ENCODE measurements at regions not wholly inside any gene's neighbourhood (a gene's known extent, or its start where the extent isn't known, plus 50 kb on each side); places are given as distances from the start of the nearest gene placed in this dataset.

- no peak overlapping the region for H2AFZ ChIP-seq (ENCODE audit: low read depth, low read length, poor library complexity, severe bottlenecking)
- peaks cover 0 to 27% of the 10 kb centered on the region in 2 experiments; a peak in 2 of 4 replicates for H3K9me3 ChIP-seq (ENCODE audit: control insufficient read depth in 1 of 2, insufficient read depth in 1 of 2, low read depth in 1 of 2, low read length in 2 of 2)
- DNase-seq (ENCODE audit: low read depth, low spot score) (no peak), ATAC-seq (no peak)
- no peaks in the 10 kb centered on the region for H3K9me2 ChIP-seq (ENCODE audit: insufficient read depth)
- H3K36me3 ChIP-seq (ENCODE audit: control insufficient read depth in 1 of 2, insufficient read depth in 2 of 2, low read length in 2 of 2): no peaks in the 10 kb centered on the region
- H3K4me1 ChIP-seq (ENCODE audit: control insufficient read depth in 1 of 2, insufficient read depth in 2 of 2, low read length in 2 of 2): no peaks in the 10 kb centered on the region
- no peak overlapping the region for H3K27ac ChIP-seq (ENCODE audit: low read depth, low read length)
- intact Hi-C loops (cut with micrococcal nuclease): no loop called here
- H4K20me1 ChIP-seq (ENCODE audit: insufficient read depth): no peaks in the 10 kb centered on the region
- CTCF ChIA-PET: no interaction called here
- POLR2A ChIA-PET: no interaction called here
- H3K79me2 ChIP-seq (ENCODE audit: insufficient read depth, low read length): no peaks in the 10 kb centered on the region
- TF ChIP-seq ZNF274 (IDR thresholded peaks at IDR 0.05; ENCODE audit: low read depth, low read length): no peak
- no TSS peak for BruUV-seq (replicated peaks)
- H3K4me2 ChIP-seq (ENCODE audit: low read length): no peak overlapping the region
- no peak overlapping the region for H3K9ac ChIP-seq (ENCODE audit: low read length)
- H3K4me3 ChIP-seq (replicated peaks in 1 of 2; ENCODE audit: low read depth in 1 of 2, low read length in 2 of 2): no peak overlapping the region
- RAD21 ChIA-PET (ENCODE audit: low non-redundant PET in 1 of 2, low total read pairs in 2 of 2, uncharacterized antibody in 2 of 2, unreplicated experiment in 2 of 2): no interaction called here
- no peaks in the 10 kb centered on the region for H3K27me3 ChIP-seq (ENCODE audit: insufficient read depth, low read length)
Observed at GRCh38 chr16:7103056-7103455, 229.6 kb upstream of the RBFOX1 start.

- Histone ChIP-seq H3K4me3 (replicated peaks in 1 of 2; ENCODE audit: low read depth in 1 of 2, low read length in 2 of 2) (no peak overlapping the region), H3K9ac (ENCODE audit: low read length) (no peak overlapping the region), H3K4me1 (ENCODE audit: control insufficient read depth in 1 of 2, insufficient read depth in 2 of 2, low read length in 2 of 2) (no peaks in the 10 kb centered on the region), H4K20me1 (ENCODE audit: insufficient read depth) (no peaks in the 10 kb centered on the region), H3K79me2 (ENCODE audit: insufficient read depth, low read length) (no peaks in the 10 kb centered on the region), H3K27ac (ENCODE audit: low read depth, low read length) (no peak overlapping the region), H3K9me2 (ENCODE audit: insufficient read depth) (no peaks in the 10 kb centered on the region), H2AFZ (ENCODE audit: low read depth, low read length, poor library complexity, severe bottlenecking) (no peak overlapping the region), H3K9me3 (ENCODE audit: control insufficient read depth in 1 of 2, insufficient read depth in 1 of 2, low read depth in 1 of 2, low read length in 2 of 2) (peaks cover 4 to 28% of the 10 kb centered on the region in 2 experiments; a peak in 2 of 4 replicates), H3K36me3 (ENCODE audit: control insufficient read depth in 1 of 2, insufficient read depth in 2 of 2, low read length in 2 of 2) (no peaks in the 10 kb centered on the region), H3K4me2 (ENCODE audit: low read length) (no peak overlapping the region), H3K27me3 (ENCODE audit: insufficient read depth, low read length) (no peaks in the 10 kb centered on the region)
- TF ChIP-seq CTCF (IDR thresholded peaks at IDR 0.05 in 2 of 3, conservative IDR thresholded peaks at IDR 0.05 in 1 of 3; ENCODE audit: borderline replicate concordance in 1 of 3, insufficient read depth in 1 of 3, low read depth in 2 of 3, low read length in 2 of 3): no peak
- TF ChIP-seq ZFX (IDR thresholded peaks at IDR 0.05): no peak
- no peak for TF ChIP-seq CEBPB (IDR thresholded peaks at IDR 0.05; ENCODE audit: low read depth)
- TF ChIP-seq RAD21 (IDR thresholded peaks at IDR 0.05; ENCODE audit: low read depth): no peak
- no TSS peak for BruUV-seq (replicated peaks)
- no peak for DNase-seq (ENCODE audit: low read depth, low spot score)
- ChIA-PET POLR2A (no interaction called here), RAD21 (ENCODE audit: low non-redundant PET in 1 of 2, low total read pairs in 2 of 2, uncharacterized antibody in 2 of 2, unreplicated experiment in 2 of 2) (no interaction called here), CTCF (no interaction called here)
- ATAC-seq: no peak
- intact Hi-C loops (cut with micrococcal nuclease): no loop called here
Observed at GRCh38 chr16:7101054-7101453, 231.6 kb upstream of the RBFOX1 start.
